ENCODE measurements at regions not wholly inside any gene's neighbourhood (a gene's known extent, or its start where the extent isn't known, plus 50 kb on each side); places are given as distances from the start of the nearest gene placed in this dataset.
"Not testable (repeated sequence)": the region's sequence is repeated elsewhere in the genome, so short reads cannot be mapped to it uniquely, and the experiment has no call there.

GRCh38 chrX:10989386-10989785, 121.7 kb upstream of the HCCS start:
- no peak for TF ChIP-seq CTCF (IDR thresholded peaks at IDR 0.05; ENCODE audit: insufficient read depth, low read length, poor library complexity, severe bottlenecking)
- no peaks in the 10 kb centered on the region for H3K27me3 ChIP-seq (replicated peaks; ENCODE audit: control insufficient read depth, insufficient read depth, low read length)
- no peaks in the 10 kb centered on the region for H3K36me3 ChIP-seq (ENCODE audit: control insufficient read depth, insufficient read depth, low read length)
- H3K4me3 ChIP-seq (replicated peaks; ENCODE audit: low read depth, low read length), result no peak overlapping the region
- DNase-seq (ENCODE audit: extremely low read depth, insufficient read length), result no peak

GRCh38 chrX:10990418-10990817, 120.7 kb upstream of the HCCS start:
- Histone ChIP-seq H3K4me3 (replicated peaks; ENCODE audit: low read depth, low read length) (no peak overlapping the region), H3K27me3 (replicated peaks; ENCODE audit: control insufficient read depth, insufficient read depth, low read length) (no peaks in the 10 kb centered on the region), H3K36me3 (ENCODE audit: control insufficient read depth, insufficient read depth, low read length) (no peaks in the 10 kb centered on the region)
- TF ChIP-seq CTCF (IDR thresholded peaks at IDR 0.05; ENCODE audit: insufficient read depth, low read length, poor library complexity, severe bottlenecking), result no peak
- DNase-seq (ENCODE audit: extremely low read depth, insufficient read length), result no peak

DNA sequence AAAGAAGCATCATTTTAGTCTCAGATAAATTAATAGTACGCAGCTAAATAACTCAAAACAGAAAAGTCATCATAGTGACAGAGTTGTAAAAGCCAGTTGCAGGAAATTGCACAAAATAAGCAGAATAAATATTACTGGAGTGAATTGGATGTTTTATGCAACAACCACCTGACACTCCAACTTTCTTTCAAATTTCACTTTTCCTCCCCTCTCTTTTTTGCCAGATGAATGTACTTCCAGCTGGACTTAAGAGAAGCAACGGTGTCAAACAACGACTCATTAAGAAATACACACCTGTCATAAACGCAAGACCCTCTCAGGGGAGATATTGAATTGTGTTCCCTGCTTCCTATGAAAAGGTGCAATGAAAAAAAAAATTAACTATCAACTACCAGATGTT, 120.2 kb upstream of the HCCS start:
- DNase-seq (ENCODE audit: extremely low read depth, insufficient read length), result no peak
- Histone ChIP-seq H3K4me3 (replicated peaks; ENCODE audit: low read depth, low read length) (no peak overlapping the region), H3K27me3 (replicated peaks; ENCODE audit: control insufficient read depth, insufficient read depth, low read length) (no peaks in the 10 kb centered on the region), H3K36me3 (ENCODE audit: control insufficient read depth, insufficient read depth, low read length) (no peaks in the 10 kb centered on the region)
- no peak for TF ChIP-seq CTCF (IDR thresholded peaks at IDR 0.05; ENCODE audit: insufficient read depth, low read length, poor library complexity, severe bottlenecking)

DNA sequence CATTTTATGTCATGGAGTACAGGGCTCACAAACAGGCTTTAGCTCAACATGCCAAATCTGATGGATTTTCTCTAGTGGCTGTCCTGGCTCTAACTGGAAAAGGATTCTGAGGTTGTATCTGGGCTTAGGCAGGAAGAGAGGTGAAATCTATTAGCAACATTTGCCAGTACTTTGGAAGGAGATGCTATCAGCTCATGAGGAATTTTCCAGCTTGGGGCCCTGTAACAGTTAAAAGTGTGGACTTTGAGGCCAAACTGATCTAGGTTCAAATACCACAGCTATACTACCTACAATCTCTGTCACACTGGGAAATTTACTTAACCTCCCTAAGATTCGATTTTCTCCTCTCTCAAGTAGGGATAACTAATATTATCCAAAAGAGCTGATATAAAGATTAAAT, 119.0 kb upstream of the HCCS start:
- Histone ChIP-seq H3K27me3 (replicated peaks; ENCODE audit: control insufficient read depth, insufficient read depth, low read length) (no peaks in the 10 kb centered on the region), H3K36me3 (ENCODE audit: control insufficient read depth, insufficient read depth, low read length) (no peaks in the 10 kb centered on the region), H3K4me3 (replicated peaks; ENCODE audit: low read depth, low read length) (no peak overlapping the region)
- no peak for TF ChIP-seq CTCF (IDR thresholded peaks at IDR 0.05; ENCODE audit: insufficient read depth, low read length, poor library complexity, severe bottlenecking)
- DNase-seq (ENCODE audit: extremely low read depth, insufficient read length), result no peak

DNA sequence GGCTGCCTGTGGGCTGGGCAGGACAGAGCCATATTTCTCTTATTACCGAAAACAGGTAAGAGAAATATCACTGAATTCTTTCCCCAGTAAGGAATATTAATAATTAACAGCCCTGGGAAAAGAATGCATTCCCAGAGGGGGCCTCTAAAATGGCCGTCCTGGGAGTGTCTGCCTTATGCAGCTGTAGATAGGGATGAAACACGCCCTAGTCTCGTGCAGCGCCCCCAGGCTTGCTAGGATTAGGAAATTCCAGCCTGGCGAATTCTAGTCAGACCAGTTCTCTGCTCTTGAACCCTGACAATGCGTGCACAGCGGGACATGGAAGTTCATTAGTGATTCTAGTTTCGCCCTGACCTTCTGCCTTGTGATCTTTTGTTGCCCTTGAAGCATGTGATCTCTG, 104.1 kb upstream of the HCCS start:
- H3K4me3 ChIP-seq (replicated peaks; ENCODE audit: low read depth, low read length); DNase-seq (ENCODE audit: extremely low read depth, insufficient read length); H3K36me3 ChIP-seq (ENCODE audit: control insufficient read depth, insufficient read depth, low read length); H3K27me3 ChIP-seq (replicated peaks; ENCODE audit: control insufficient read depth, insufficient read depth, low read length): not testable (repeated sequence)

DNA sequence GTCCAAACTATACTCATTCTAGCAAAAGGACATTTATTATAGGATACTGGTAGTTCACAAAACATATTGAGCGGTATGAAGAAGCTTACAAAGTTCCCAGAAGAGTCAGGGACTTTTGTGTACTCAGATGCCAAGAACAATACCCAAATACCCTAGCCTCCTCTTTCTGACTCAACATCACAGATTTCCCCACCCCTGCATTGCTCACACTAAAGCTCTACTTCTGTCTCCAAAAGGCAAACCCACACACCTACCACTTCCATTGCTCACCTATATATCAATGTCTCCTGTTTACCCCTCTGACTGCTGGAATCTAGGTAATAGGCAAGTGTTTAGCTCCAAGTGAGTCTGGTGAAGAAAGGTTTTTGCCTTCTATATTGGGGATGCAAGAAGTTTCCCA, 100.7 kb upstream of the HCCS start:
- Histone ChIP-seq H3K27me3 (replicated peaks; ENCODE audit: control insufficient read depth, insufficient read depth, low read length) (no peaks in the 10 kb centered on the region), H3K36me3 (ENCODE audit: control insufficient read depth, insufficient read depth, low read length) (no peaks in the 10 kb centered on the region), H3K4me3 (replicated peaks; ENCODE audit: low read depth, low read length) (no peak overlapping the region)
- no peak for TF ChIP-seq CTCF (IDR thresholded peaks at IDR 0.05; ENCODE audit: insufficient read depth, low read length, poor library complexity, severe bottlenecking)
- DNase-seq (ENCODE audit: extremely low read depth, insufficient read length), result no peak
